GM23338 (cell line): ENCODE measurements at regions not wholly inside any gene's neighbourhood (a gene's known extent, or its start where the extent isn't known, plus 50 kb on each side); places are given as distances from the start of the nearest gene placed in this dataset.
A peak's percentile ranks its signal among the peaks of the same experiment; 100 is the strongest.

ENCODE experiments used
- ATAC-seq: fragments of 200-7000 bp; cut with Tn5 transposase; 3 replicates; pipeline ENCODE4 v1.9.1; 2020
- DNase-seq: peaks from one replicate; pipeline ENCODE4 v3.0.0-alpha.2; 2015; ENCODE audit warnings: low spot score
- H2AFZ ChIP-seq: fragments of 200-600 bp; sonication (generic); 2 replicates; pipeline ENCODE4 v1.8.0; 2016; ENCODE audit warnings: antibody characterized with exemption, mild to moderate bottlenecking, moderate library complexity
- H3F3A ChIP-seq: fragments of 200-600 bp; sonication (generic); replicated peaks from 2 replicates; pipeline ENCODE4 v1.8.0; 2017; ENCODE audit warnings: antibody characterized with exemption, mixed run types, low read depth
- H3K27ac ChIP-seq: fragments of 200-600 bp; sonication (generic); 2 replicates; pipeline ENCODE4 v1.6.1; 2016; ENCODE audit warnings: low read depth
- H3K27me3 ChIP-seq: fragments of 200-600 bp; sonication (generic); 2 replicates; pipeline ENCODE4 v1.8.0; 2016; ENCODE audit warnings: mild to moderate bottlenecking, mixed run types, moderate library complexity; ENCODE audit not compliant: insufficient read depth
- H3K36me3 ChIP-seq: fragments of 200-600 bp; sonication (generic); 2 replicates; pipeline ENCODE4 v1.8.0; 2016; ENCODE audit warnings: mild to moderate bottlenecking; ENCODE audit not compliant: insufficient read depth
- H3K4me1 ChIP-seq: fragments of 200-600 bp; sonication (generic); 2 replicates; pipeline ENCODE4 v1.8.0; 2016; ENCODE audit warnings: mild to moderate bottlenecking, moderate library complexity; ENCODE audit not compliant: insufficient read depth
- H3K4me2 ChIP-seq: fragments of 200-600 bp; sonication (generic); 2 replicates; pipeline ENCODE4 v1.7.1; 2017; ENCODE audit warnings: mixed run types
- H3K4me3 ChIP-seq: fragments of 200-600 bp; sonication (generic); 2 replicates; pipeline ENCODE4 v1.6.1; 2016; ENCODE audit warnings: mixed run types
- H3K79me2 ChIP-seq: fragments of 200-600 bp; sonication (generic); replicated peaks from 2 replicates; pipeline ENCODE4 v1.8.0; 2017; ENCODE audit warnings: mild to moderate bottlenecking; ENCODE audit not compliant: insufficient read depth
- H3K9me2 ChIP-seq: fragments of 200-600 bp; sonication (generic); 2 replicates; pipeline ENCODE4 v1.8.0; 2017; ENCODE audit not compliant: insufficient read depth
- H4K20me1 ChIP-seq: fragments of 200-600 bp; sonication (generic); replicated peaks from 2 replicates; pipeline ENCODE4 v1.8.0; 2017; ENCODE audit warnings: mild to moderate bottlenecking; ENCODE audit not compliant: insufficient read depth
- H3K27ac Mint-ChIP-seq: 2 replicates; pipeline ENCODE4 v1.8.0; 2020; ENCODE audit warnings: inconsistent platforms, mild to moderate bottlenecking, moderate library complexity, mixed read lengths
- H3K27me3 Mint-ChIP-seq: 3 replicates; pipeline ENCODE4 v1.8.0; 2022; ENCODE audit warnings: low read depth, mild to moderate bottlenecking, moderate library complexity, mixed read lengths, inconsistent platforms; ENCODE audit not compliant: insufficient read depth, poor library complexity
- H3K36me3 Mint-ChIP-seq: 3 replicates; pipeline ENCODE4 v1.8.0; 2021; ENCODE audit warnings: low read depth, mild to moderate bottlenecking, inconsistent platforms, moderate library complexity, mixed read lengths
- H3K4me1 Mint-ChIP-seq: 3 replicates; pipeline ENCODE4 v1.8.0; 2020; ENCODE audit warnings: mild to moderate bottlenecking, inconsistent platforms, mixed read lengths
- H3K4me3 Mint-ChIP-seq: 3 replicates; pipeline ENCODE4 v1.8.0; 2021; ENCODE audit warnings: moderate library complexity, mild to moderate bottlenecking, inconsistent platforms, mixed read lengths
- H3K9me3 Mint-ChIP-seq: 3 replicates; pipeline ENCODE4 v1.8.0; 2020; ENCODE audit warnings: moderate library complexity, mild to moderate bottlenecking, inconsistent platforms, mixed read lengths
- CTCF ChIP-seq, 2 experiments: fragments of 200-600 bp in 1 of 2; sonication (generic) in 1 of 2; conservative IDR thresholded peaks; 2 replicates each; pipeline versions ENCODE4 v1.5.1 to v1.6.1; 2016 to 2017; ENCODE audit warnings: antibody characterized with exemption in 2 of 2, low read depth in 2 of 2, mild to moderate bottlenecking in 2 of 2, moderate library complexity in 1 of 2
- ETS1 ChIP-seq: IDR thresholded peaks from 2 replicates; pipeline ENCODE4 v1.6.1; 2016; ENCODE audit warnings: antibody characterized with exemption
- EZH2phosphoT487 ChIP-seq: fragments of 200-600 bp; sonication (generic); IDR thresholded peaks from one replicate; pipeline ENCODE4 v1.8.1; 2018; ENCODE audit warnings: antibody characterized with exemption; ENCODE audit not compliant: unreplicated experiment
- NANOG ChIP-seq: IDR thresholded peaks from 2 replicates; pipeline ENCODE4 v1.6.1; 2016; ENCODE audit warnings: antibody characterized with exemption, borderline replicate concordance
- STAT1 ChIP-seq: IDR thresholded peaks from one replicate; pipeline ENCODE4 v1.6.1; 2016; ENCODE audit warnings: antibody characterized with exemption; ENCODE audit not compliant: unreplicated experiment
- ZNF114 ChIP-seq: fragments of 250-450 bp; sonication (Bioruptor Pico); IDR thresholded peaks from 2 replicates; pipeline ENCODE4 v1.5.0; 2020; ENCODE audit warnings: mild to moderate bottlenecking, moderate library complexity

GRCh38 chr20:48149902-48150301, 364.6 kb upstream of the SULF2 start:
- H3K27ac ChIP-seq, result no peak overlapping the region
- no peaks in the 10 kb centered on the region for H3K79me2 ChIP-seq
- no peak for ATAC-seq
- no peaks in the 10 kb centered on the region; the same call in 1 of the 2 replicates for H3K4me1 ChIP-seq
- no peaks in the 10 kb centered on the region for H3K27me3 ChIP-seq
- no peak overlapping the region for H2AFZ ChIP-seq
- H3F3A ChIP-seq, result no peaks in the 10 kb centered on the region
- Mint-ChIP-seq H3K4me1 (peaks cover 16% of the 10 kb centered on the region; the same call in 2 of the 3 replicates), H3K4me3 (no peak overlapping the region), H3K9me3 (peaks cover 4% of the 10 kb centered on the region), H3K36me3 (no peaks in the 10 kb centered on the region), H3K27me3 (peaks cover 12% of the 10 kb centered on the region), H3K27ac (no peak overlapping the region)
- H3K4me2 ChIP-seq, result no peak overlapping the region
- no peaks in the 10 kb centered on the region for H4K20me1 ChIP-seq
- no peak for TF ChIP-seq NANOG
- TF ChIP-seq STAT1, result no peak
- TF ChIP-seq EZH2phosphoT487, result no peak
- TF ChIP-seq ZNF114 (CRISPR knock-in tag), result no peak
- no peak for TF ChIP-seq CTCF (conservative IDR thresholded peaks at IDR 0.05; ENCODE audit: low read depth in 2 of 2)
- no peaks in the 10 kb centered on the region for H3K9me2 ChIP-seq
- no peak overlapping the region for H3K4me3 ChIP-seq
- DNase-seq, result no peak
- H3K36me3 ChIP-seq, result no peaks in the 10 kb centered on the region

GRCh38 chr20:48148916-48149672, 363.8 kb upstream of the SULF2 start:
- Histone ChIP-seq H3F3A (no peaks in the 10 kb centered on the region), H3K27ac (no peak overlapping the region), H3K4me3 (no peak overlapping the region), H3K4me1 (no peaks in the 10 kb centered on the region; the same call in 1 of the 2 replicates), H4K20me1 (no peaks in the 10 kb centered on the region), H2AFZ (no peak overlapping the region), H3K36me3 (no peaks in the 10 kb centered on the region), H3K4me2 (no peak overlapping the region), H3K9me2 (no peaks in the 10 kb centered on the region), H3K27me3 (no peaks in the 10 kb centered on the region), H3K79me2 (no peaks in the 10 kb centered on the region)
- H3K4me1 Mint-ChIP-seq, result peaks cover 16% of the 10 kb centered on the region; the same call in 2 of the 3 replicates
- no peak overlapping the region for H3K4me3 Mint-ChIP-seq
- no peak for ATAC-seq
- H3K36me3 Mint-ChIP-seq, result no peaks in the 10 kb centered on the region
- H3K9me3 Mint-ChIP-seq, result no peaks in the 10 kb centered on the region; the same call in 2 of the 3 replicates
- H3K27ac Mint-ChIP-seq, result no peak overlapping the region
- peaks cover 12% of the 10 kb centered on the region for H3K27me3 Mint-ChIP-seq
- TF ChIP-seq ZNF114 (CRISPR knock-in tag), result no peak
- TF ChIP-seq CTCF (conservative IDR thresholded peaks at IDR 0.05; ENCODE audit: low read depth in 2 of 2), result 0 out of 4 replicates have a peak, but pooled peaks of 1 of the 2 experiments have one; percentile 6
- TF ChIP-seq EZH2phosphoT487, result no peak
- TF ChIP-seq ETS1, result no peak
- no peak for TF ChIP-seq NANOG
- no peak for DNase-seq
